ENCODE measurements at regions not wholly inside any gene's neighbourhood (a gene's known extent, or its start where the extent isn't known, plus 50 kb on each side); places are given as distances from the start of the nearest gene placed in this dataset.
"Not testable (repeated sequence)": the region's sequence is repeated elsewhere in the genome, so short reads cannot be mapped to it uniquely, and the experiment has no call there.

DNA sequence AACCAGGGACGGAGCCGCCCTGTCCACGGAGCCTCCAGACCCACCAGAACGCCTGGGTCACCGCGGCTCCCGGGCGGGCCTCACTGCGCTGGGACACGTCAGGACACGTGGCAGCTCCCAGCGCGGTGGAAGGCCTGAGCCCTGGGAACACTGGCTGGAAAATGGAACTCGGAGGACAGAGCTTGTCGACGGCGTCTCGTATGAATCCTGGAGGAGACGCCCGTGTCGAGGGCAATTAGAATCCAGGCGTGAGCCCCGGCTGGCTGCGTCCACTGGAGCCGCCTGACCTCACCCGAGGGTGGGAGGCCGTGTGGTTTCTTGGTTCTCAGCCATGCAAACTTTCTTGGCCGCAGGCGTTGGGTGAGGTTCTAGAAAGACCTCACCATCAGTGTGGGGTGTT is 173.9 kb downstream of the LAT start:
- TF ChIP-seq PAX5 (IDR thresholded peaks at IDR 0.05; ENCODE audit: insufficient read depth, low read length, severe bottlenecking) (no peak), TAF1 (IDR thresholded peaks at IDR 0.05; ENCODE audit: low read depth, low read length) (no peak), POLR2A (IDR thresholded peaks at IDR 0.05; ENCODE audit: low read depth, low read length) (no peak), SPI1 (IDR thresholded peaks at IDR 0.05; ENCODE audit: low read depth, low read length) (no peak), POLR2AphosphoS5 (IDR thresholded peaks at IDR 0.05; ENCODE audit: low read depth, low read length) (no peak), POU2F2 (IDR thresholded peaks at IDR 0.05; ENCODE audit: low read depth, low read length) (no peak)
- FAIRE-seq (no peak), DNase-seq (ENCODE audit: insufficient read length, low spot score) (no peak)

DNA sequence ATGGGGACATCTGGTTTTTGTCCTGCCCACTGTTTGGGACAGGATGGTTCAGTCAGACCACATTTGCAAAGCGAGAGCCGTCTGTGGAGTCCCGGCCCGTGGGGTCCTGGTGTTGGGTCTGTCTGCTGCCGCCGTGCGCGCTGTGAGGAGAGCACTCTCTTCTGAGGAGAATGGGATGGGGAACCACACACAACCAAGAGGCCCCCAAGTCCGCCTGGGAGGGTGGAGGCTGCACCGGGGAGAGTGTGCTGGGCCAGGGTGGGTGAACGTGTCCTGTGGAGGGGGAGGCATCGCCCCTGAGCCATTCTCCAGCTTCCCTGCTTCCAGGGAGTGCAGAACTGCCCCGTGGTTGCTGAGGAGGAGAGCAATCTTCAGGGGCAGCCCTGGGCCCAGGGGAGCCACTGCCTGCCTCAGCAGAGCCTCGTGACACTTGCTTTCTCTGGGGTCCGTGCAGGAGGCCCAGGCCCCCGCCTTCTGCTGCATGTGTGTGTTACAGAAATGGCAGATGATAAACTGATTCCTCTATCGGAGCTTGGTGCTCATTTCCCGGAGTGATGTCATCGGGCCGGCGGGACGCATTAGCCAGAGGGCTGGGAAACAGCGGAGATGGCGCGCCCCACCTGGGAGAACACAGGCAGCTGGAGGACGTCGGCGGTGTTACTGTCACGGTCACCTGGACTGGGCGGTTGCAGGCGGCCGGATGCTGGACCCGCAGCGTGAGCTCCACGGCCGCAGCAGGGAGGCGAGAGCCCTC is 173.4 kb downstream of the LAT start:
- not testable (repeated sequence) for DNase-seq (ENCODE audit: insufficient read length, low spot score); FAIRE-seq

DNA sequence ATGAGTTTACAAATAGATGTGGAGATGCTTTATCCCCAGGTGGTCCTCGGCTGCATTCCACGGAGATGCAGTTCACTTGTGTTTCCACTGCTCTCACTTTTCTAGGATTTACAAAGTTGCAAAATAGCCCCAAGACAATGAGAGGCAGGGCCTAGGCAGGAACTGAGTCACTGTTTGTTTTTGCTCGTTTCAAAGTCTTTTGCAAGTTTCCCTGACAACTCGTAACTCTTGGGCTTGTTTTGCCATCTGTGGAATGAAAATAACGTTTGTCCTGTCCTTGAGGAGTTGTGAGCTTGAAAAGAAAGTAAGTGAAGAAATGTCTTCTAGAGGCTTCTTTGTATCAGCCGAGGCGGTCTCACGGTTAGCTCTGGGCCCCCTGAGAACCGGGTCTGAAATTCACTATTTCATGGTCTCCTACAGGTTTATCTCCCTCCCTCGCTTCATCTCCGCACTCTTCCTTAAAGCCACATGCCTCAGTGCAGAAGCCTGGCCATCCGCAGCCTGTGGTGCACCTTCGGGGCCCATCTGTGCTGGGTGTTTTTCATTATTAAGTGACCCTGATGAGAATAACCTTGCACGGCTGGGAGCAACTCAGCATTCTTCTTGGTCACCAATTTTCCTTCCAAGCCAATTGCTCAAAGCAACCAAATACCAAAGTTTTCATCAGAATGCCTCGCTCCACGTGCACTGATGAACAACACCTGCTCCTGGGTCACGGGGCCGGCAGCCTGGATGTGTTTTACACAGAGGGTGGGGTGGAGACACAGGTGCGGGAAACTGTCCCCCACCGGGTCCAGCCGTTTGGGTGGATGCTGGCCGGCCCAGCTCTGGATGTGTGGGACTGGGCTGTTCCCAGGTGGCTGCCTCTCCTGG is 172.4 kb downstream of the LAT start:
- DNase-seq (ENCODE audit: insufficient read length, low spot score); FAIRE-seq: not testable (repeated sequence)

DNA sequence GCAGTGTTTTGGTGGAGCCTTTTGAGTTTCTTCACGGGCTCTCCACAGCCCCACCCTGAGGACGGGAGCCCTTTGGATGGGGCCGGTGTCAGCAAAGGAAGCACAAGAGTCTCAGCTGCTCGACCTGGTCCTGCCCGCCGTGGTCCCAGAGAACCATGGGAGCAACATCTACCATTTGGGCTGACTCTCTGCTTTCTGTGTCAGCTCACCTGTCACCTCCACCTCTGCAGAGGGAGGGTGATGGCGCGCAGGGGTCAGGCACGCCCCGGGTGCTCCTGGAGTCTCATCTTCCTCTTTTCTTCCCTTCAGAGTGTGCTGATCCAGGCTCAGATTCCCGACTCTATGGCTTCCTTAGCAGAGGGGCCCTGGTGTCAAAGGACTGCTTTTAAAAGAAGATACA is 171.7 kb downstream of the LAT start:
- FAIRE-seq (no peak), DNase-seq (ENCODE audit: insufficient read length, low spot score) (no peak)
- TF ChIP-seq POLR2A (IDR thresholded peaks at IDR 0.05; ENCODE audit: low read depth, low read length) (no peak), PAX5 (IDR thresholded peaks at IDR 0.05; ENCODE audit: insufficient read depth, low read length, severe bottlenecking) (no peak), POLR2AphosphoS5 (IDR thresholded peaks at IDR 0.05; ENCODE audit: low read depth, low read length) (no peak), TAF1 (IDR thresholded peaks at IDR 0.05; ENCODE audit: low read depth, low read length) (no peak), SPI1 (IDR thresholded peaks at IDR 0.05; ENCODE audit: low read depth, low read length) (no peak), POU2F2 (IDR thresholded peaks at IDR 0.05; ENCODE audit: low read depth, low read length) (no peak)

DNA sequence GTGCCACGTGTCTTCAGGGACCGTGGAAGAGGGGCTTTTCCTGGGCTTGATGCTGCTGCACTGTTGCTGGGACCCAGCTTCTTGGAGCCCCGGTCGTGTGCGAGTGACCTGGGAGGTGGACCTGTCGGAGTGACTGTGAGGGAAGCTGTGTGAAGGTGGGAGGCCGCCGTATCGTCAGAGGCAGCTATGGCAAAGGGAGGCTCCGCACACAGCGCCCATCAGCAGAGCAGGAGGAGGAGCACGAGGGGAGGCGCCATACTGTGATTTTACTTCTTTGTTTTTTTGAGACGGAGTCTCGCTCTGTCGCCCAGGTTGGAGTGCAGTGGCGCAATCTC is 171.0 kb downstream of the LAT start:
- not testable (repeated sequence) for DNase-seq (ENCODE audit: insufficient read length, low spot score); FAIRE-seq

DNA sequence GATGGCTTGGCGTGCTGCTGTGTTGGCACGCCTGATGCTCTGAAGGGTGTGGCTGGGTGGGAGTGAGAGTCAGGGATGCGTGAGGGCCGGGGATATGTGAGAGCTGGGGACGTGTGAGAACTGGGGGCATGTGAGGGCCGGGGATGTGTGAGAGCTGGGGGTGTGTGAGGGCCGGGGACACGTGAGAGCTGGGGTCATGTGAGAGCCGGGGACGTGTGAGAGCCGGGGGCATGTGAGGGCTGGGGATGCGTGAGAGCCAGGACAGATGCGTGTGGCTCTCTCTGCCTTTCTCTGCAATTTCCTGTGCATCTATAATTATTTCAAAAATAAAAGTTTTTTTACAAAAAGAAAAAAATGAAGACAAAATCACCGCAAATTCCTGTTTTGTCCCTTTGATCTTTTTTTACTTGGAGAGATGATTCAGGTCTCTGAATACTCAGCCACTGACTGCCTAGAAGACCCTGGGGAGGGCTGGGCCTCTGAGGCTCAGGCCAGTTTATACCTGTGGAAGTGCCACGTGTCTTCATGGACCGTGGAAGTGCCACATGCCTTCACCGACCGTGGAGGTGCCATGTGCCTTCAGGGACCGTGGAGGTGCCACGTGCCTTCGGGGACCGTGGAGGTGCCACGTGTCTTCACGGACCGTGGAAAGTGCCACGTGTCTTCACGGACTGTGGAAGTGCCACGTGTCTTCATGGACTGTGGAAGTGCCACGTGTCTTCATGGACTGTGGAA is 170.4 kb downstream of the LAT start:
- not testable (repeated sequence) for FAIRE-seq; DNase-seq (ENCODE audit: insufficient read length, low spot score)

DNA sequence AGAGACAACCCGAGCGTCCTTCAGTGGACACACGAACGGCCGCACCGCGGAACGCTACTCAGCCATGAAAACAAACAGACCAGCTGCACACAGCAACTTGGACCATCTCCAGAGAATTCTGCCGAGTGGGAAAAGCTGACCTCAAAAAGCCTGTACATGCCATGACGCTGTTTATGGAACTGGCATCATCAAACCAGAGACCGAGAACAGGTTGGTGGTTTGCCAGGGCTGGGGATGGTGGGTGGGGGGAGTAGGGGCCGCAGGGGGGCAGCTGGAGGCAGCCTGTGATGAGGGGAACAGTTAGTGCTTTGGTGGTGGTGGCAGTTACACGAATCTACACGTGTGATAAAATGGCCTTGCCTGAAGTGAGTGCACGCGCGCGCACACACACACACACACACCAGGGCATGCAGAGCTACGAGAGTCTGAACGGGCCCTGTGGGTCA is 169.8 kb downstream of the LAT start:
- no peak for TF ChIP-seq TAF1 (IDR thresholded peaks at IDR 0.05; ENCODE audit: low read depth, low read length)
- TF ChIP-seq POLR2A (IDR thresholded peaks at IDR 0.05; ENCODE audit: low read depth, low read length) = no peak
- no peak for TF ChIP-seq SPI1 (IDR thresholded peaks at IDR 0.05; ENCODE audit: low read depth, low read length)
- TF ChIP-seq PAX5 (IDR thresholded peaks at IDR 0.05; ENCODE audit: insufficient read depth, low read length, severe bottlenecking) = no peak
- TF ChIP-seq POU2F2 (IDR thresholded peaks at IDR 0.05; ENCODE audit: low read depth, low read length) = no peak
- TF ChIP-seq POLR2AphosphoS5 (IDR thresholded peaks at IDR 0.05; ENCODE audit: low read depth, low read length) = no peak
- FAIRE-seq = no peak
- no peak for DNase-seq (ENCODE audit: insufficient read length, low spot score)

DNA sequence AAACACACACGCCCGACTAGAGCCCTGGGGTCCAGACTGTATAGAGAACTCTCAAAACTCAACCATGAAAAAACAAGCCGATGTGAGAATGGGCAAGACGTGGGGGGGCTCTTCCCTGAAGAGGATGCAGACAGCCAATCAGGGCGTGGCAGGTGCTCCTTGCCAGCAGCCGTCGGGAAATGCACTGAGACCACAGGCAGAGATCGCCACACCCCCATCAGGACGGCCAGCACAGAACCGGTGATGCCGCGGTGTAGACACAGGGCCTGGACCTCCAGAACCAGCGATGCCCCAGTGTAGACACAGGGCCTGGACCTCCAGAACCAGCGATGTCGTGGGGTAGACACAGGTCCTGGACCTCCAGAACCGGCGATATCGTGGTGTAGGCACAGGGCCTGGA is 169.2 kb downstream of the LAT start:
- DNase-seq (ENCODE audit: insufficient read length, low spot score) (no peak), FAIRE-seq (no peak)
- TF ChIP-seq POU2F2 (IDR thresholded peaks at IDR 0.05; ENCODE audit: low read depth, low read length) (no peak), POLR2AphosphoS5 (IDR thresholded peaks at IDR 0.05; ENCODE audit: low read depth, low read length) (no peak), POLR2A (IDR thresholded peaks at IDR 0.05; ENCODE audit: low read depth, low read length) (no peak), PAX5 (IDR thresholded peaks at IDR 0.05; ENCODE audit: insufficient read depth, low read length, severe bottlenecking) (no peak)

DNA sequence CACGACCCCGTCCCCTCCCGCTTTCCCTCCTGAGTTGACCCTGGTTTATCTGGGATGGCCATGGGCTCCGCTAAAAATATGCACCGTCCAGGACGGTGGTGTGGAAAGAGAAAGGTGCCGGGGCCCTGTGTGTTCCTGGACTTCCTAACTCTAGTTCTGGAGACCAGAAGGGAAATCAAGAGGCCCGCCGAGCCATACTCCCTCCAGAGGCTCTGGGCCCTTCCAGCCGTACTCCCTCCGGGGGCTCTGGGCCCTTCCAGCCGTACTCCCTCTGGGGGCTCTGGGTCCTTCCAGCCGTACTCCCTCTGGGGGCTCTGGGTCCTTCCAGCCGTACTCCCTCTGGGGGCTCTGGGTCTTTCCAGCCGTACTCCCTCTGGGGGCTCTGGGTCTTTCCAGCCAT is 168.5 kb downstream of the LAT start:
- not testable (repeated sequence) for DNase-seq (ENCODE audit: insufficient read length, low spot score); FAIRE-seq

DNA sequence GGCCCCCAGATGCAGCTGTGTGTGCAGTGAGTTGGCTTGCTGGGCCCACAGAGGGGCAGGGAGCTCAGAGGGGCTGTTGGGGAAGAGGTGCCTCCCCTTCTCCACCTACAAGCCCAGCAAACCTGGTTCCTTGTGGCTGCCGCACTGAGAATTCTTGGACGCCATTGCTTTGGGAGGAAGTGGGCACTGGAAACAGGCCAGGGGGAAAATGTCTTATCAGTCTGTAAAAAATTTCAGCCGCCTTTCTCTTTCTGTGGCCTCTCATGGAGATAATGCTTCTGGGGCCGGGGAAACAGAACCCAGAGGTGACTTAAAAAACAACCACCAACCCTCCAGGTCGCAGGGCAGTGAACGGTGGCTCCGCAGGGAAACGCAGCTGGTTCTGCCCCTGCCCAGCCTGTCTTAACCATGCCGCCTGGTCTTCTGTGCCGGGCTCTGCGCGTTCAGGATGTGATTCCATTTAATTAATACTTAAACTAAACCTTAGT is 167.7 kb downstream of the LAT start:
- FAIRE-seq; DNase-seq (ENCODE audit: insufficient read length, low spot score): not testable (repeated sequence)

DNA sequence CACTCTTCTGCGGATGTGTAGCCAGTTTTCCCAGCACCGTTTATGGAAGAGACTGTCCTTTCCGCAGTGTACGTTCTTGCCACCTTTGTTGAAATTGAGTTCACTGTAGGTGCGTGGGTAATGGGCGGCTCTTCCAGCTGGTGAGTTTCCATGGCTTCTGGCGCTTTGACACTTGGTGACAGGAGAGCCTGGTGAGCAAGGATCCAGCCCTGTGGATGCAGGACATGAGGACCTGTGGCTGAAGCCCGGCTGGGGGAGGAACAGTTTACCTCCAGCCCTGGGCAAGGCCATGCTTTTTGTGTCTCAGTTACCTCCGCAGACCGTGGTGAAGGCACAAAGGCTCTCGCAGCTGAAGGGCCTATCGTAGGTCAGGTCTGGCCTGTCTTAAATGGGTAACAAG is 166.5 kb downstream of the LAT start:
- TF ChIP-seq TAF1 (IDR thresholded peaks at IDR 0.05; ENCODE audit: low read depth, low read length) (no peak), SPI1 (IDR thresholded peaks at IDR 0.05; ENCODE audit: low read depth, low read length) (no peak), PAX5 (IDR thresholded peaks at IDR 0.05; ENCODE audit: insufficient read depth, low read length, severe bottlenecking) (no peak), POU2F2 (IDR thresholded peaks at IDR 0.05; ENCODE audit: low read depth, low read length) (no peak), POLR2AphosphoS5 (IDR thresholded peaks at IDR 0.05; ENCODE audit: low read depth, low read length) (no peak), POLR2A (IDR thresholded peaks at IDR 0.05; ENCODE audit: low read depth, low read length) (no peak)
- DNase-seq (ENCODE audit: insufficient read length, low spot score) = no peak
- no peak for FAIRE-seq

DNA sequence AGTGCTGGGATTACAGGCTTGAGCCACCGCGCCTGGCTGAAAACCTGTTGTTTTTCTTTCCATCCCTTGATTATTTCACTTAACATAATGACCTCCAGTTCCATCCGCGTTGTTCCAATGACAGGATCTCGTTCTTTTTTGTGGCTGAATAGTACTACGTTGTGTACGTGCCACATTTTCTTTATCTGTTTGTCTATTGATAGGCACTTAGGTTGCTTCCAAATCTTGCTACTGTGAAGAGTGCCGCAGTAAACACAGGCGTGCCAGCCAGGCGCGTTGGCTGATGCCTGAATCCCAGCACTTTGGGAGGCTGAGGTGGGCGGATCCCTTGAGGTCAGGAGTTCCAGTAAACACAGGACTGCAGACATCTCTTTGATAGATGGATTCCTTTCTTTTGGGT is 165.1 kb downstream of the LAT start:
- DNase-seq (ENCODE audit: insufficient read length, low spot score); FAIRE-seq: not testable (repeated sequence)

Measured in GM12891 (cell line).